ENCODE measurements at regions not wholly inside any gene's neighbourhood (a gene's known extent, or its start where the extent isn't known, plus 50 kb on each side); places are given as distances from the start of the nearest gene placed in this dataset.

DNA sequence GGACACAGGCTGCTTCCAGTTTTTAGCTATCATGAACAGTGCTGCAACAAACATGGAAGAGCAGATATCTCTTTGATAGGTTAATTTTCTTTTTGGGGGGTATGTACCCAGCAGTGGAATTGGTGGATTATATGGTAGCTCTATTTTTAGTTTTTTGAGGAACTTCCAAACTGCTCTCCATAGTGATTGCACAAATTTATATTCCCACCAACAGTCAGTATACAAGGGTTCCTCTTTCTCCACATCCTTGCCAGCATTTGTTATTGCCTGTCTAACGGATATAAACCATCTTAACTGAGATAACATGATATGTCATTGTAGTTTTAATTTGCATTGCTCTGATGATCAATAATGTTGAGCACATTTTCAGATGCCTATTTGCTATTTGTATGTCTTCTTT is 237.6 kb downstream of the MMUT start:
- TF ChIP-seq ZNF8 (CRISPR knock-in tag; IDR thresholded peaks at IDR 0.05) (no peak), CSDC2 (CRISPR knock-in tag; IDR thresholded peaks at IDR 0.05) (no peak), BACH2 (CRISPR knock-in tag; IDR thresholded peaks at IDR 0.05; ENCODE audit: borderline replicate concordance) (no peak)
- ATAC-seq: no peak

GRCh38 chr6:49220293-49220692 is 242.8 kb downstream of the MMUT start:
- TF ChIP-seq OSR1 (CRISPR knock-in tag; IDR thresholded peaks at IDR 0.05) (no peak), ZNF565 (CRISPR knock-in tag; conservative IDR thresholded peaks at IDR 0.05; ENCODE audit: low read depth) (no peak), GLIS3 (CRISPR knock-in tag; IDR thresholded peaks at IDR 0.05) (no peak), PATZ1 (CRISPR knock-in tag; IDR thresholded peaks at IDR 0.05; ENCODE audit: borderline replicate concordance) (no peak), ZNF8 (CRISPR knock-in tag; IDR thresholded peaks at IDR 0.05) (no peak), ZNF70 (CRISPR knock-in tag; IDR thresholded peaks at IDR 0.05) (no peak), RARB (CRISPR knock-in tag; IDR thresholded peaks at IDR 0.05) (no peak), BACH2 (CRISPR knock-in tag; IDR thresholded peaks at IDR 0.05; ENCODE audit: borderline replicate concordance) (no peak), CSRNP3 (CRISPR knock-in tag; IDR thresholded peaks at IDR 0.05) (no peak), ARNTL (CRISPR knock-in tag; IDR thresholded peaks at IDR 0.05; ENCODE audit: borderline replicate concordance, low read depth) (no peak), ZFP30 (CRISPR knock-in tag; IDR thresholded peaks at IDR 0.05) (no peak)
- no peak for ATAC-seq

DNA sequence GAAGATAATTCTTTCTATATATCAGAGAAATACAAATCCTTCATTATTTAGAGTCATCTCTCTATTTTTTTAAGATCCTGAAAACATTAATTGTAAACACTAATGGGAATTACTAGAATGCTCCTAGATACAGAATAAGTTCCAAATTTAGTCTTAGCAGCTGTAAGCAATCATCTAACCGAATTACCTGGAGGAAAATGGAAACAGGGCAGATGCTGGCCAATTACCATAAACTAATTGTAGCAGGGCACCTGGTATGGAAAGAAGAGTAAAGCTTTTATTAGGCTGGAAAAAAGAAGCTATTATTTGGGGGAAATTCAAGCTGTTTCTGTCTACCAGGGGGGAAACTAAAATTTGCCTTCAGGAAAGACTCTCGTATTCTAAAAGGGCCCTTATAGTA is 257.5 kb downstream of the MMUT start:
- ATAC-seq: no peak
- TF ChIP-seq TCF4 (CRISPR knock-in tag; IDR thresholded peaks at IDR 0.05; ENCODE audit: borderline replicate concordance): peak; percentile 93
- TF ChIP-seq OSR1 (CRISPR knock-in tag; IDR thresholded peaks at IDR 0.05): no peak
- TF ChIP-seq ZC3H10 (CRISPR knock-in tag; IDR thresholded peaks at IDR 0.05): no peak
- TF ChIP-seq TSHZ2 (CRISPR knock-in tag; IDR thresholded peaks at IDR 0.05): peak; percentile 85; the same call in 1 of the 2 replicates
- no peak for TF ChIP-seq ZNF70 (CRISPR knock-in tag; IDR thresholded peaks at IDR 0.05)
- 0 out of 2 replicates have a peak, but pooled peaks have one; percentile 21 for TF ChIP-seq ZNF8 (CRISPR knock-in tag; IDR thresholded peaks at IDR 0.05)
- TF ChIP-seq ISL1 (CRISPR knock-in tag; IDR thresholded peaks at IDR 0.05): no peak

- no peak for ATAC-seq
- TF ChIP-seq ZFP30 (CRISPR knock-in tag; IDR thresholded peaks at IDR 0.05) (no peak), ZNF70 (CRISPR knock-in tag; IDR thresholded peaks at IDR 0.05) (no peak), CSDC2 (CRISPR knock-in tag; IDR thresholded peaks at IDR 0.05) (no peak), GLIS3 (CRISPR knock-in tag; IDR thresholded peaks at IDR 0.05) (no peak), PATZ1 (CRISPR knock-in tag; IDR thresholded peaks at IDR 0.05; ENCODE audit: borderline replicate concordance) (no peak), ZFP3 (CRISPR knock-in tag; IDR thresholded peaks at IDR 0.05) (no peak), ZNF8 (CRISPR knock-in tag; IDR thresholded peaks at IDR 0.05) (no peak), CREB5 (CRISPR knock-in tag; IDR thresholded peaks at IDR 0.05; ENCODE audit: low read depth) (no peak), TCF4 (CRISPR knock-in tag; IDR thresholded peaks at IDR 0.05; ENCODE audit: borderline replicate concordance) (no peak), SNAI2 (CRISPR knock-in tag; IDR thresholded peaks at IDR 0.05) (no peak), ZC3H10 (CRISPR knock-in tag; IDR thresholded peaks at IDR 0.05) (no peak), BACH2 (CRISPR knock-in tag; IDR thresholded peaks at IDR 0.05; ENCODE audit: borderline replicate concordance) (no peak), ISL1 (CRISPR knock-in tag; IDR thresholded peaks at IDR 0.05) (no peak), TSHZ2 (CRISPR knock-in tag; IDR thresholded peaks at IDR 0.05) (no peak)
- TF ChIP-seq, protein P1, sequence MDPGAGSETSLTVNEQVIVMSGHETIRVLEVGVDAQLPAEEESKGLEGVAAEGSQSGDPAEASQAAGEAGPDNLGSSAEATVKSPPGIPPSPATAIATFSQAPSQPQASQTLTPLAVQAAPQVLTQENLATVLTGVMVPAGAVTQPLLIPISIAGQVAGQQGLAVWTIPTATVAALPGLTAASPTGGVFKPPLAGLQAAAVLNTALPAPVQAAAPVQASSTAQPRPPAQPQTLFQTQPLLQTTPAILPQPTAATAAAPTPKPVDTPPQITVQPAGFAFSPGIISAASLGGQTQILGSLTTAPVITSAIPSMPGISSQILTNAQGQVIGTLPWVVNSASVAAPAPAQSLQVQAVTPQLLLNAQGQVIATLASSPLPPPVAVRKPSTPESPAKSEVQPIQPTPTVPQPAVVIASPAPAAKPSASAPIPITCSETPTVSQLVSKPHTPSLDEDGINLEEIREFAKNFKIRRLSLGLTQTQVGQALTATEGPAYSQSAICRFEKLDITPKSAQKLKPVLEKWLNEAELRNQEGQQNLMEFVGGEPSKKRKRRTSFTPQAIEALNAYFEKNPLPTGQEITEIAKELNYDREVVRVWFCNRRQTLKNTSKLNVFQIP (CRISPR knock-in tag; IDR thresholded peaks at IDR 0.05; ENCODE audit: borderline replicate concordance, low read depth): no peak
These were observed 260.0 kb downstream of the MMUT start for GRCh38 chr6:49202924-49203536.

Data from SK-N-SH treated with all-trans-retinoic acid at 6 μM for 48 hours (cell line).